T-helper 1 cell treated with Interleukin-12 subunit alpha and Interleukin-12 subunit beta and Interleukin-4 antibody, amounts not matched to agents 30 μg/mL and 1 μg/mL, for 36 hours (primary cell): ENCODE measurements at regions not wholly inside any gene's neighbourhood (a gene's known extent, or its start where the extent isn't known, plus 50 kb on each side); places are given as distances from the start of the nearest gene placed in this dataset.

Source experiments
- H3K27ac Mint-ChIP-seq: one replicate; pipeline ENCODE4 v1.8.0; 2021; ENCODE audit warnings: mild to moderate bottlenecking, mixed read lengths
- H3K27me3 Mint-ChIP-seq: one replicate; pipeline ENCODE4 v1.8.0; 2021; ENCODE audit warnings: low read depth, mixed read lengths
- H3K36me3 Mint-ChIP-seq: one replicate; pipeline ENCODE4 v1.8.0; 2021; ENCODE audit warnings: low read depth, mixed read lengths
- H3K4me1 Mint-ChIP-seq: one replicate; pipeline ENCODE4 v1.8.0; 2021; ENCODE audit warnings: low read depth, mixed read lengths
- H3K4me3 Mint-ChIP-seq: one replicate; pipeline ENCODE4 v1.8.0; 2021; ENCODE audit warnings: mild to moderate bottlenecking, moderate library complexity, mixed read lengths
- H3K9me3 Mint-ChIP-seq: one replicate; pipeline ENCODE4 v1.8.0; 2021; ENCODE audit warnings: mixed read lengths

DNA sequence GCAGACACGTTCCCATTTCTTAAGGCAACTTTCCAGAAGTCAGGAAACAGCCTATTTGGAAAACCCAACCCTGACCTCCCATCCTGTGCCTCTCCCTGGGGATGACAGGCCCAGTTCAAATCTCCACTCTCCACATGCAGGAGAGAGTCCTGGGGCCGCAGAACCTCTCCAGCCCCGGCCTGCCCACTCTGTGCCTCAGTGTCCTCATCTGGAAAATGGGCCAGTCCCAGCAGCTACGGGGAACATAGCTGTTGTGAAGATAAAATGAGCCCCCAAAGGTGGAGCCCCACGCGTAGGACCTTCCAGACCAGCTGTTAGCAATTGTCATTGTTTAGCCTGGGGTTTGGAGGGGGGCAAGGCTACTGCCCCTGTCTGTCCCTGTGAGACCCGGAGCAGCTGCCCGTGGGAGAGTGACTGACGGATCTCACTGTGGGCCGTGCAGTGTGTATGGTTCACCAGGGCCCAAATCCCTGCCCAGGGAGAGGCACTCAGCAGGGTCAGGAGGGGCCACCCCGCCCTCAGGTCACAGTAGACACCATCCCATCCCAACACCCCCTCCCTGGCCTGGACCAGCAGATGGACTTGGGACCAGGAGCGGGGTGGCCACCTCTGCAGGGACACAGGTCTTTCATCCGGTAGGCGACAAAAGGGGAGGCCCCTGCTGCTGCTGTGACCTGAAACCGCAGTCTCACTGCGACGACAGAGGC lies 145.9 kb downstream of the CTTN start:
- H3K4me1 Mint-ChIP-seq: no peaks in the 10 kb centered on the region
- no peaks in the 10 kb centered on the region for H3K9me3 Mint-ChIP-seq
- H3K27ac Mint-ChIP-seq: no peak overlapping the region
- H3K4me3 Mint-ChIP-seq: no peak overlapping the region
- no peaks in the 10 kb centered on the region for H3K36me3 Mint-ChIP-seq
- no peaks in the 10 kb centered on the region for H3K27me3 Mint-ChIP-seq

GRCh38 chr11:70544774-70545609 lies 146.7 kb downstream of the CTTN start:
- H3K4me1 Mint-ChIP-seq: no peaks in the 10 kb centered on the region
- H3K27me3 Mint-ChIP-seq: no peaks in the 10 kb centered on the region
- H3K9me3 Mint-ChIP-seq: no peaks in the 10 kb centered on the region
- no peaks in the 10 kb centered on the region for H3K36me3 Mint-ChIP-seq
- no peak overlapping the region for H3K27ac Mint-ChIP-seq
- H3K4me3 Mint-ChIP-seq: no peak overlapping the region

DNA sequence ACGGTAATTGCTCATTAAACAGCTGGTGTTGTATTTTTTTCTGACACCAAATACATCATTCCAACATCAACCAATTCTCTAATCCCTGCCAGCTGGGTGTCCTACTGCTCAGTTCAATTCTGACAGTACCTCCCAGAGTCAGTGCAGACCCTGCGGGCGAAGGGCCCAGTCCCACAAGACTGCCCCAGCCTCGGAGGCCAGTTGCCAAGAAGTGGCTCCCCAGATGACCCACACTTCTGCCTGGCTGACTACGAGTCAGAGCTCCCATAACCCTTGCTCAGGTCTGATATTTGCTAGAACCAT lies 147.2 kb downstream of the CTTN start:
- Mint-ChIP-seq H3K27me3 (no peaks in the 10 kb centered on the region), H3K36me3 (no peaks in the 10 kb centered on the region), H3K4me1 (no peaks in the 10 kb centered on the region), H3K4me3 (no peak overlapping the region), H3K27ac (no peak overlapping the region), H3K9me3 (no peaks in the 10 kb centered on the region)

DNA sequence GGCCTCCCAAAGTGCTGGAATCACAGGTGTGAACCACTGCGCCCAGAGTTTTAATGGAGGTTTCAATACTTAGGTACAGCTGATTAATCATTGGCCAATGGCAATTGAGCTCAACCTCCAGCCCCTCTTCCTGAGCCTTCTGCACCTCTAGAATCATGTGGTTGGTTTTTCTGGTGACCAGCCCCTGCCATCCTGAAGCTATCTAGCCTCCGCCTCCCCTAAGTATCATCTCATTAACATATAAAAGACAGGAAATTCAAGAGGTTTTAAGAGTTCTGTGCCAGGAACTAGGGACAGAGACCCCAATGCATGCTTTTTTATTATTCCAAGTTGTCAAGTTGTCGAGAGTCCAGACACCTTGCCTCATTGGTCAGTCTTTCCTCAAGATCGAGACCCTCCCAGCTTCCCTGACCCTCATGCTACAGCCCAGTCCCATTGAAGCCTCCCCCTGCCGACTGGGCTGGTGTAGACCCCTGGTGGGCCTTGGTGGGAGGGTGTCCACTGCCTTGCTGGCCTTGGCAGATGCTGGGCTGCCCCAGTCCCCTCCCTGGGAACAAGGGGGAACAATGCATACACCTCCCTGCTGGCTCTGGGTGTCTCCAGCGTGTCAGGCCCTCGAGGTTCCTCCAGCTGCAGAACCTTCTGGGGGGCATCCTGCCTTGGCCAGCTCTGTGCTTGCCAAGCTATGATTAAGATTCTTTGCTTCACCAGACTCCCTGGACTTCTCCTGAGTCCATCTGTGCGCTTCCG lies 148.0 kb downstream of the CTTN start:
- H3K4me3 Mint-ChIP-seq: no peak overlapping the region
- no peaks in the 10 kb centered on the region for H3K4me1 Mint-ChIP-seq
- no peaks in the 10 kb centered on the region for H3K36me3 Mint-ChIP-seq
- H3K27ac Mint-ChIP-seq: no peak overlapping the region
- no peaks in the 10 kb centered on the region for H3K27me3 Mint-ChIP-seq
- no peaks in the 10 kb centered on the region for H3K9me3 Mint-ChIP-seq

DNA sequence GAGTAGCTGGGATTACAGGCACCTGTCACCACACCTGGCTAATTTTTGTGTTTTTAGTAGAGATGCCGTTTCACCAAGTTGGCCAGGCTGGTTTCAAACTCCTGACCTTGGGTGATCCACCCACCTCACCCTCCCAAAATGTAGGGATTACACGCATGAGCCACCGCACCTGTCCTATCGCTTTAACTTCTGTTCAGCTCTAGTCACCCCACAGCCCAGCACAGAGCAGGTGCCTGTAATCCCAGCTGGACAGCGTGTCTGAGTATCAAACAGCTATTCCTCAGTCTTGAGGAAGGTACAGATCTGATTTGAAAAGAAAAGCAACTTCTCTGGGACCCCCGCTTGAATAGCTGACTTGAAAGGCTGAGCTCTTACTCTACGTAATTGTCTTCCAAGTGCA lies 149.1 kb downstream of the CTTN start:
- H3K27me3 Mint-ChIP-seq: no peaks in the 10 kb centered on the region
- no peak overlapping the region for H3K4me3 Mint-ChIP-seq
- H3K27ac Mint-ChIP-seq: no peak overlapping the region
- H3K36me3 Mint-ChIP-seq: no peaks in the 10 kb centered on the region
- H3K9me3 Mint-ChIP-seq: no peaks in the 10 kb centered on the region
- no peaks in the 10 kb centered on the region for H3K4me1 Mint-ChIP-seq

DNA sequence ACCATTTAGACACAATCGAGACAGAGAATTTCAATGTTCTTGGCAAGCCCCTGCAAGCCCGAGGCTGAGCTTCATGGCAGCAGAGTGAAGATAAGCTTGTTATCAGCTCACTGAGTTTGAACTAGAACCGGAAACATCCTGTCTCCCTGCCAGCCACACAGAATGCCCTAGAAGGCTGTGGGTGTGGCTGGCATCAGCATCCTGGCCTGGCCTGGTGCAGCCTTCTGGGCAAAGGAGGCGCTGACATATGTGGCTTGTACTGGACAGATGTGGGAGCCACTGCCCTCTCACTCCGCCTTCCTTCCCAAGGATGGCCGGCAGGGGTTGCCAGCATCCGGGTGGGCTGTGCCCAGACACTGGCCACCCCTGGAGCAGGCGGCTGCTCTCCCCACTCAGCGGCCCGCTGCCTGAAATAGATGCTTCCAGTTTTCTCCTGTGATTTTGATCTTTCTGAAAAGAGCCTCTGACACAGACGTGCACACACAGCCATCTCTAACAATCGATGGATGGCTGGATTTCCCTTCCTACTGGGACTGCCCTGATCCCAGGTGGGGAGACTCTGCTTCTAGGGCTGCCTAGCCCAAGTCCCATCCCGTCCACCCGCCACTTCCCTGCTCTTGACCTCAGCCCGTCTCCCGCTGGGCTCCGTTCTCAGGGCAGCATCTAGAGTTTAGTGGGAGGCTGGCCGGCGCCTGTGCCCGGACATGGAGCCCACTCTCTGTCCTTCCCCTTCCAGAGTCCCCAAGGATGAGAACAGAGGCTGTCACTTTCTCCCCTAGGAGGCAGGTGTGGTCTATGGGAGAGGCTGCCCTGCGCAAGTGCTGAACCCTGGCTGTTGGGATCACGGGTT lies 149.7 kb downstream of the CTTN start:
- H3K36me3 Mint-ChIP-seq: no peaks in the 10 kb centered on the region
- H3K27me3 Mint-ChIP-seq: no peaks in the 10 kb centered on the region

DNA sequence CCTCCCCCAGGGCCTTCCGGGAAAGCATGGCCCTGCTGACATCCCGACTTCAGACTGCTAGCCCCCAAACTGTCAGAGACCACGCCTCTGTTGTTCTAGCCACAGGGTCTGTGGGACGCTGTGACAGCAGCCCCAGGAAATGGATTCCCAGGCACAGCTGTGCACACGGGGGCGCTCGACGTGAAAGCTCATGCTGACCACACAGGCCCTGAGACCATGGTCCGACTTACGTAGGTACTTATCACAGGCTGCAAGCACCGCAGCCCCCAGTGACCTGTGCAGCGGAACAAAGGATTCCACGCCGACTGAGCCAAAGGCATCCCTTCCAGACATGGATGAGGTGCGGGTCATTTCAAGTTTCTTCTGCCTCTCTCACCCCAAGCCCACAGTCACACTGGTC lies 150.6 kb downstream of the CTTN start:
- Mint-ChIP-seq H3K36me3 (no peaks in the 10 kb centered on the region), H3K4me3 (no peak overlapping the region), H3K4me1 (no peaks in the 10 kb centered on the region), H3K9me3 (no peaks in the 10 kb centered on the region), H3K27me3 (no peaks in the 10 kb centered on the region), H3K27ac (no peak overlapping the region)

More for the DNA sequence above, 149.7 kb downstream of the CTTN start:
- Mint-ChIP-seq H3K4me1 (no peaks in the 10 kb centered on the region), H3K4me3 (no peak overlapping the region), H3K27ac (no peak overlapping the region), H3K9me3 (no peaks in the 10 kb centered on the region)

GRCh38 chr11:70549386-70549785 lies 151.1 kb downstream of the CTTN start:
- H3K27me3 Mint-ChIP-seq: no peaks in the 10 kb centered on the region
- no peaks in the 10 kb centered on the region for H3K9me3 Mint-ChIP-seq
- no peak overlapping the region for H3K4me3 Mint-ChIP-seq
- H3K36me3 Mint-ChIP-seq: no peaks in the 10 kb centered on the region
- no peaks in the 10 kb centered on the region for H3K4me1 Mint-ChIP-seq
- no peak overlapping the region for H3K27ac Mint-ChIP-seq

DNA sequence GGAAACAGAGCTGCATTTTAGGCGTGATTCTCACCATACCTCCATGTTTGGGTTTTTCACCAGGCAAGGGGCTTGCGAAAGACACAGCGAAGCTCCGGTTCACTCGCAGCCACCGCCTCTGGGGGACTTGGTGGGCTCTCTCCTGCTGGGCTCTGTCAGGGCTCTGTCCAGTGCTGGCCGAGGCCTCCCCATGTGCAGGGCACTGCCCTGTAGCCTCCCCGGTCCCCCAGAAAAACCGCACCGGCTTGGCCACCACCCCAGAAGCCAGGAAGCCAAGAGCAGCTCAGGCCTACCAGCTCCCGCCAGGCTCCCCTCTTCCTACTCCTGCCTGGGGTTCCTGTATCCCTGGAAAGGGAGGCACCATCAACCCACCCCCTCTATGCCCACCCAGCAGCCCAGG lies 151.5 kb downstream of the CTTN start:
- Mint-ChIP-seq H3K4me3 (no peak overlapping the region), H3K27me3 (no peaks in the 10 kb centered on the region), H3K27ac (no peak overlapping the region), H3K36me3 (no peaks in the 10 kb centered on the region), H3K9me3 (no peaks in the 10 kb centered on the region), H3K4me1 (no peaks in the 10 kb centered on the region)

DNA sequence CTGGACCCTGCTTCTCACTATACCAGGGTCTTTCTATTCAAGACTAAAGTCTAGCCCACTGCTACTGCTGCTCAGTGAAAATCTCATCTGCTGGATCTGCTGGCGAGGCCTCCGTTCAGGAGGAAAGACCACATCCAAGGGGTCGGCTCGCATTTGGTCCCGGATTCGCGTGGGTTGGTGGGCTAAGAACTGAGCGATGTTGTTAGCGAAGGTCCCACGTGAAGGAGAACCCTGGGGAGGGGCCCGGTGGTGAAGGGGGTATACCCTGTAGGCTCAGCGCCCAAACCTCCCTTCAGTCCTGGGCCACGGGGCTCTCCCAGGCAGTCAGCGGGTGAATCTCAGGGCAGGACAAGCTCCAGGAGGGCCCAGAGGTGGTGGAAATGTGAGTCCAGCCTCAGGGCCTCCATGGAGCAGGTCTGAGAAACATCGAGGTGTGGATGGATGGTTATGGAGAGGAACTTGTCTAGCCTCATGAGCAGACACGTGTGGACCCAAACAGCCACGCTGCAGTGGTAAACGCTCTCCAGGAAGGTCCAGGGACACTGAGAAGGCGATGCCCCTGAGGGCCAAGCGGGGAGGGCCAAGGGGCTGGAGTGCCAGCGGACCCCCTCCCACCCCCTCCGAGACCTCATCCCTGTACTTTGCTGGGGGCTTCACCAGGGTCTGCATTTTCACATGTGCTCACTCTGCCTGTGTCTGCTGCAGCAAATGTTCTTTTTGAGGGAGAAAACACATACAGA lies 152.3 kb downstream of the CTTN start:
- H3K9me3 Mint-ChIP-seq: no peaks in the 10 kb centered on the region
- H3K27me3 Mint-ChIP-seq: no peaks in the 10 kb centered on the region
- no peaks in the 10 kb centered on the region for H3K4me1 Mint-ChIP-seq
- no peak overlapping the region for H3K27ac Mint-ChIP-seq
- H3K4me3 Mint-ChIP-seq: no peak overlapping the region
- H3K36me3 Mint-ChIP-seq: no peaks in the 10 kb centered on the region

DNA sequence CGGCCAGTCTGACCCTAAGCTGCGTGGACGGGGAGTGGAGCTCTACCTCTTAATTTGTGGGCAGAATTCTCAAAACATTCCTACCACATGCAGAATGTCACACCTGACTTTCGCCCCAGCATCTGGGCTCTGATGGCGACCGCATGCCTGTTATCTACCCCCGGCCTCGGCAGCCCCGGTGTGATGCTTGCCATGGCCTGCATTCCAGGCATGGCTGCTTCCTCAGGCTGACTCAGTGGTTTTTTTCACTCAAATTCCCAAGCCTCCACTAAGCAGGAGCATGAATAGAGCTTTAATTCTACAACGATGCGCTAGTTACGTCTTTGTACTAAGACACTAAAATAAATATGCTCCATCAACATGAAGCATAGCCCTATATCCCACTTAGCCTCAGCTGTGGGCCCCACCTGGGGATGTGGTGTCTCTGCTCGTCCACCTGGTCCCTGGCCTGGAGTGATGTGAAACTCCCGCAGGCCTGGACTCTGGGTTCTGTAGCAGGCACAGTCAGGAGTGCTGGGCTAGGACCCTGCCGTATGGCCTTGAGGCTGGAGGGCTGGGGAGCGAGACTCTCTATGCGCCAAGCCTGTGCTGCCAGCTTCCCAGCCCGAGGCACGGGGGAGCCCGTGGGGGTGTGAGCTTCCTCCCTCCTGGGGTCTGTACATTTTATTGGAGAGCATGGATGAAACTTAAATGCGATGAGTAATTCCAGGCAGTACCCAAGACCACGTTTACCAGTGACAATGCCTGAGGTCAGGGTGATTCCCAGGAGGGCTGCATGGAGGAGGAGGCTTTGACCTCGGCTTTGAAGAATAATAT lies 153.2 kb downstream of the CTTN start:
- H3K27me3 Mint-ChIP-seq: no peaks in the 10 kb centered on the region
- no peaks in the 10 kb centered on the region for H3K36me3 Mint-ChIP-seq
- no peaks in the 10 kb centered on the region for H3K9me3 Mint-ChIP-seq
- no peak overlapping the region for H3K4me3 Mint-ChIP-seq
- no peaks in the 10 kb centered on the region for H3K4me1 Mint-ChIP-seq
- H3K27ac Mint-ChIP-seq: no peak overlapping the region

DNA sequence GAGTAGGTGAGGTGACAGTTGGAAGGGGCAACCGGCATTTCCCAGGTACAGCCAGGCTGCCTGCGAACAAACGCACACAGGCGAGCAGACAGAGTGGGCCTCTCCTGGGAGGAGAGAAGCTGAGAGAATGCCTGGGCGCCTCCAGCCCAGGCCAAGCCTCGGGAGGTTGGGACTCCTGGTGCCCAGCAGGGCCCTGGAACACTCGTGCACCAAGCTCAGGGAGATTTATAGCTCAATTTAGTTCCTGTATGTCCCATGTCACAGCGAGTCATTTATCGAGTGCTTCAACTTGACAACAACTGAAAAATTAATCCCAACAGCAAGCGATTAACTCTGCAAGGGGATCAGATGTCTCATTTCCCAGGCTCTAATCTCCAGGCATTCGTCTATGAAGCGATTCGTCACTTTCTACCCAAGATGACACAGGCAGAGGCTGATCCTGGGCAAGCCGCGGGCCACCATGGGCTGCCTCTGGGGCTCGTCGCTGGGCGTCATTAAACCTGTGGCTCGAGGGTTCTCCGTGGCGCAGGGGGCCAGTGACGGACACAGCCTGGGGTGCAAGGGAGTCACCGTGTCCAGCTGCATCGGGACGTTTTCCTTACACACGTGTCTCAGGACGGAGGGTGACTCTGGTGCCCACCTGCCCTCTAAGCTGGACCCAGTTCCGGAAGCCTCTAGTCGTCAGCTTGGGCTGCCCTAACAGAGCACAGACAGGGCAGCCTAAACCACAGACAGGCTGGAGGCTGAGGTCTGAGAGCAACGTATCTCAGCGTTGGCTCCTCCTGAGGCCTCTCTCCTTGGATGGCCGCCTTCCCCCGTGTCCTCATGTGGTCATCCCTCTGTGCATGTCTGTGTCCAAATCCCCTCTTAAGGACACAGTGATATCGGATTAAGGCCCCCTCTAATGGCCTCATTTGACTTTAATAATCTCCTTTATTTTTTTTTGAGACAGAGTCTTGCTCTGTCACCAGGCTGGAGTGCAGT lies 154.1 kb downstream of the CTTN start:
- H3K27ac Mint-ChIP-seq: no peak overlapping the region
- no peak overlapping the region for H3K4me3 Mint-ChIP-seq
- no peaks in the 10 kb centered on the region for H3K27me3 Mint-ChIP-seq
- no peaks in the 10 kb centered on the region for H3K36me3 Mint-ChIP-seq
- no peaks in the 10 kb centered on the region for H3K9me3 Mint-ChIP-seq
- no peaks in the 10 kb centered on the region for H3K4me1 Mint-ChIP-seq
